GM12865 (cell line): ENCODE measurements at regions not wholly inside any gene's neighbourhood (a gene's known extent, or its start where the extent isn't known, plus 50 kb on each side); places are given as distances from the start of the nearest gene placed in this dataset.

Experiments used
- DNase-seq: peaks from one replicate; pipeline ENCODE4 v3.0.0; 2010; ENCODE audit warnings: low read depth
- H3K4me3 ChIP-seq: 2 replicates; pipeline ENCODE4 v1.5.1; 2011; ENCODE audit warnings: mild to moderate bottlenecking, low read depth, low read length, control low read depth
- CTCF ChIP-seq: IDR thresholded peaks from 2 replicates; pipeline ENCODE4 v1.5.1; 2011; ENCODE audit warnings: low read length, control low read depth, low read depth, inconsistent platforms; ENCODE audit not compliant: insufficient read depth; ENCODE audit errors: missing control alignments

DNA sequence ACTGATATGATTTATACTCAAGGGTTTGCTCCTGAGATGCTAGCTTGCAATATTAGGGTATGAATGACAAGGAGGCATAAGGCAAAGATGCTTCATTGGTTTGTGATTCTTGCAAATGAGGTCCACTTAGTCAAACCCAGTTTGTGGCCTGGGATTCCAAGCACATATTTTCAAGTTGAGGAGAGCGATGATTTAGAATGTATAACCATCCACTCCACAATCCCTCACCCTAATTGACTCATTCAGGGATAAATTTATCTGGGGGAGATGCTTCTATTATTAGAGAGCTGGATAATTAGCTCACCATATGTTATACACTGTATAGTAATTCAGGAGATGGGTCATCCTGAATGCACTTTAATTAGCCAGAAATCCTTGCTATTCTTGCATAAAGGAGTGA lies 118.3 kb upstream of the PUDP start:
- DNase-seq, result no peak
- H3K4me3 ChIP-seq, result no peak overlapping the region
- no peak for TF ChIP-seq CTCF

- no peak for TF ChIP-seq CTCF
- DNase-seq, result peak; percentile 22
- no peak overlapping the region for H3K4me3 ChIP-seq
These were observed 116.4 kb upstream of the PUDP start for GRCh38 chrX:7264399-7264798.

GRCh38 chrX:7263961-7264360 lies 116.0 kb upstream of the PUDP start:
- H3K4me3 ChIP-seq, result no peak overlapping the region
- no peak for DNase-seq
- no peak for TF ChIP-seq CTCF

DNA sequence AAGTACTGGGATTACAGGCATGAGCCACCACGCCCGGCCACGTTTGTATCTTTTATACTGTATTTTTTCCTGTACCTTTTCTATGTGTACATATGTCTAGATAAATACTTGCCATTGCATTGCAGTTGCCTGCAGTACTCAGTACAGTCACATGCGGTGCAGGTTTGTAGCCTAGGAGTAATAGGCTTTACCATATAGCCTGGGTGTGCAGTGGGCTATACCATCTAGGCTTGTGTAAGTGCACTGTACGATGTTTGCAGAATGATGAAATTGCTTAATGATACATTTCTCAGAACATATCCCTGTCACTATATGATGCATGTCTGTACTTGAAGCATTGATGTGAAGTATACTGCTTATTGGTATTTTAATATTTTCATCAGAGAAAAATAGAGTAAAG lies 115.4 kb upstream of the PUDP start:
- no peak overlapping the region for H3K4me3 ChIP-seq
- no peak for TF ChIP-seq CTCF
- DNase-seq, result no peak

DNA sequence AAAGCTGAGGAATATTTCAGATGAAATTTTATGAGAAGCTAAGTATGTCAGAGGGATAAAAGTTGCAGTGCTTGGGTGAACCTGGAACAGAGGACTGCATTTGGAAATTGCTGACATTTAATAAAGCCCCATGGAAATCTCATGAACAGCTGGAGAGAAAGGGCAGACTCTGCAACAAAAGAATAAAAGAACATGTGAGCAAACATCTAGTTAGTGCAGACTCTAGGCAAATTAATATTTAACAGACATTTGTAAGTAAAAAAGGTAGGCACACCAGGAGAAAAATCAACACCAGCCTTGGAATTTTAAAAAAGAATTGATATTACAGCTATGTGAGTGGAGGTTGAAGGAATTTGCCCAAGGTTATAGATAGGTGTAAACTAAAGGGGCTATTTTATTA lies 114.6 kb upstream of the PUDP start:
- TF ChIP-seq CTCF, result no peak
- DNase-seq, result no peak
- no peak overlapping the region for H3K4me3 ChIP-seq

GRCh38 chrX:7261672-7262332 lies 113.8 kb upstream of the PUDP start:
- no peak for TF ChIP-seq CTCF
- H3K4me3 ChIP-seq, result no peak overlapping the region
- DNase-seq, result peak; percentile 57

DNA sequence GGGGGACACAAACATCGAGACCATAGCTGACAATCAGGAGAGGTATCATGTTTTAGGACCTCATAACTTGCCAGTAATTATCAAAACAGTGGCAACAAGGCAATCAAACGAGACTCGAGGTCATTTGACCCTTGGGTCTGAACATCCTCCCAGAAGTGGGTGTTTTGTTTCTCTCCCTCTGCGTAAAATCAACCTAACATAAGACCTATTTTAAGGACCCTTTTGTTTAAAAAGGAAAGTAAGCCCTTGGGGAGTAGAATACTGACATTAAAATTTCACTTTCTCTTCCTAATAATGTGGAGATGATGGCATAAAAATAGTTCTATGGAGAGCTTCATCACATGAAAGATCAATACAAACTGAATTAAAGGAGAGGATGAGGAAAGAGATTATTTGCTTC lies 106.2 kb upstream of the PUDP start:
- no peak for DNase-seq
- no peak overlapping the region for H3K4me3 ChIP-seq
- TF ChIP-seq CTCF, result no peak
